GM12864 (cell line): ENCODE measurements at regions not wholly inside any gene's neighbourhood (a gene's known extent, or its start where the extent isn't known, plus 50 kb on each side); places are given as distances from the start of the nearest gene placed in this dataset.

Source experiments
- DNase-seq: peaks from one replicate; pipeline ENCODE4 v3.0.0-alpha.2; 2011; ENCODE audit warnings: low read depth
- H3K4me3 ChIP-seq: 2 replicates; pipeline ENCODE4 v1.5.1; 2011; ENCODE audit warnings: mild to moderate bottlenecking, low read depth, low read length, control low read depth
- TF ChIP-seq, protein P1 (sequence below): IDR thresholded peaks from 2 replicates; pipeline ENCODE4 v1.5.1; 2011; ENCODE audit warnings: low read depth, mild to moderate bottlenecking, moderate library complexity, low read length, control low read depth, inconsistent platforms; ENCODE audit errors: missing control alignments

GRCh38 chr11:133597236-133597635, 64.9 kb upstream of the OPCML start:
- no peak overlapping the region for H3K4me3 ChIP-seq
- no peak for DNase-seq
- TF ChIP-seq, protein P1, sequence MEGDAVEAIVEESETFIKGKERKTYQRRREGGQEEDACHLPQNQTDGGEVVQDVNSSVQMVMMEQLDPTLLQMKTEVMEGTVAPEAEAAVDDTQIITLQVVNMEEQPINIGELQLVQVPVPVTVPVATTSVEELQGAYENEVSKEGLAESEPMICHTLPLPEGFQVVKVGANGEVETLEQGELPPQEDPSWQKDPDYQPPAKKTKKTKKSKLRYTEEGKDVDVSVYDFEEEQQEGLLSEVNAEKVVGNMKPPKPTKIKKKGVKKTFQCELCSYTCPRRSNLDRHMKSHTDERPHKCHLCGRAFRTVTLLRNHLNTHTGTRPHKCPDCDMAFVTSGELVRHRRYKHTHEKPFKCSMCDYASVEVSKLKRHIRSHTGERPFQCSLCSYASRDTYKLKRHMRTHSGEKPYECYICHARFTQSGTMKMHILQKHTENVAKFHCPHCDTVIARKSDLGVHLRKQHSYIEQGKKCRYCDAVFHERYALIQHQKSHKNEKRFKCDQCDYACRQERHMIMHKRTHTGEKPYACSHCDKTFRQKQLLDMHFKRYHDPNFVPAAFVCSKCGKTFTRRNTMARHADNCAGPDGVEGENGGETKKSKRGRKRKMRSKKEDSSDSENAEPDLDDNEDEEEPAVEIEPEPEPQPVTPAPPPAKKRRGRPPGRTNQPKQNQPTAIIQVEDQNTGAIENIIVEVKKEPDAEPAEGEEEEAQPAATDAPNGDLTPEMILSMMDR: no peak

GRCh38 chr11:133595998-133596590, 63.8 kb upstream of the OPCML start:
- TF ChIP-seq, protein P1: no peak
- no peak for DNase-seq
- no peak overlapping the region for H3K4me3 ChIP-seq

DNA sequence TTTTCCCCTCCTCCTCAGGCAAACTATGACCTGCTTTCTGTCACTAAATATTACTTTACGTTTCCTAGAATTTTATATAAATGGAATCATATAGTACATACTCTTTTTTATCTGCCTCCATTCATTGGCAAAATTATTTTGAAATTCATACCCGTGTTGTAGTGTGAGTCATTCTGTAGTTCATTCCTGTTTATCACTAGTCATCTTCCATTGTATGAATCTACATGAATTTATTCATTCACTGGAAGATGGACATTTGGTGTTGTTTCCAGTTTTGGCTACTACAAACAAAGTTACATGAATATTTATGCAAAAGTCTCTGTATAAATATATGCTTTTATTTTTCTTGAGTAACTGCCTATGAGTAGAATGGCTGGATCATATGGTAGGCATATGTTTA, 60.7 kb upstream of the OPCML start:
- TF ChIP-seq, protein P1: no peak
- no peak for DNase-seq
- no peak overlapping the region for H3K4me3 ChIP-seq

DNA sequence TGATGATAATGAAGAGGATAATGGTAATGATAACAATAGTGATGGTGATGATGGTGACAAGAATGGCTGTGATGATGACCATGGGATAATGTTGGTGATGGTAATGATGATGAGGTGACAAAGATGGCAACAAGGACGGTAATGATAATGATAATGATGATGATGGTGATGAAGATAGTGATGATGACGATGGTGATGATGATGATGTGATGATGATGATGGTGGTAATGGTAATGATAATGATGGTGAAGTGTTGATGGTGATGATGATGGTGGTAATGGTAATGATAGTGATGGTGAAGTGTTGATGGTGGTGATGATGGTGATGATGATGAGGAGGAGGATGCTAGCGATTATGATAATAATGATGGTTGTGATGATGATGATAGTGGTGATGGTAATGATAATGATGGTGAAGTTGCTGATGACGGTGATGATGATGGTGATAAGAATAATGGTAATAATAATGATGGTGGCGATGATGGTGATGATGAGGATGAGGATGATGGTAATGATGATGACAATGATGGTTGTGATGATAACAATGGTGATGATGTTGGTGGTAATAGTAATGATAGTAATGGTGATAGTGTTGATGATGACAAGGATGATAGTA, 54.7 kb upstream of the OPCML start:
- DNase-seq: no peak
- no peak overlapping the region for H3K4me3 ChIP-seq
- TF ChIP-seq, protein P1: no peak

- TF ChIP-seq, protein P1: no peak
- H3K4me3 ChIP-seq: no peak overlapping the region
- DNase-seq: no peak
Observed at GRCh38 chr11:133582750-133583149, 50.4 kb upstream of the OPCML start.

GRCh38 chr11:133582326-133582725, 50.0 kb upstream of the OPCML start:
- no peak overlapping the region for H3K4me3 ChIP-seq
- TF ChIP-seq, protein P1: no peak
- no peak for DNase-seq
